NCI-H146 treated with DMSO at 0.1 percent for 48 hours (cell line): ENCODE measurements at regions not wholly inside any gene's neighbourhood (a gene's known extent, or its start where the extent isn't known, plus 50 kb on each side); places are given as distances from the start of the nearest gene placed in this dataset.
"Not testable (repeated sequence)": the region's sequence is repeated elsewhere in the genome, so short reads cannot be mapped to it uniquely, and the experiment has no call there.

Source experiments
- DNase-seq: peaks from one replicate; lab custom pipeline; 2025; ENCODE audit not compliant: unreplicated experiment; lab: John Stamatoyannopoulos, UW

GRCh38 chr6:102126488-102126887 lies 733.0 kb downstream of the GRIK2 start:
- DNase-seq: peak; percentile 2

- no peak for DNase-seq
Observed at GRCh38 chr6:102127253-102127652, 733.7 kb downstream of the GRIK2 start.

- no peak for DNase-seq
Observed at GRCh38 chr6:102137859-102138258, 744.4 kb downstream of the GRIK2 start.

DNA sequence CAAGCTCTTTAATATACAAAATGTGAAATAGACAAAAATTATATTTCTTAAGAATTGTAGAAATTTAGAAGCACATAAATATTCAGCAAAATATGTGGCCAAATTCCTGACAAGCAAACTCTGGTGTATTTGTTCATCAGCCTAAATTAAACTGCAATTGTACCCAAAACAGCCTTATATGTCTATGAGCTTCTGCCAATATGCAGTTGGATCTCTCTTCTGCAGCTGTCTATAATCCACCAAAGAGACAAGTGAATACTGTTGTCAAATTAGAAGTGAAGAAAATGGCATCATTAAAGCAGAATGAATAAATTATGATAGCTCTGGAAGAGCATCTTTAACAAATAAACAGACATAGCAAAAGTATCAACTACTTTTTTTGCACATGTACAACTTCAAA lies 755.7 kb downstream of the GRIK2 start:
- DNase-seq: no peak

GRCh38 chr6:102150549-102150948 lies 757.0 kb downstream of the GRIK2 start:
- no peak for DNase-seq

- DNase-seq: no peak
Observed at GRCh38 chr6:102154176-102154575, 760.7 kb downstream of the GRIK2 start.

DNA sequence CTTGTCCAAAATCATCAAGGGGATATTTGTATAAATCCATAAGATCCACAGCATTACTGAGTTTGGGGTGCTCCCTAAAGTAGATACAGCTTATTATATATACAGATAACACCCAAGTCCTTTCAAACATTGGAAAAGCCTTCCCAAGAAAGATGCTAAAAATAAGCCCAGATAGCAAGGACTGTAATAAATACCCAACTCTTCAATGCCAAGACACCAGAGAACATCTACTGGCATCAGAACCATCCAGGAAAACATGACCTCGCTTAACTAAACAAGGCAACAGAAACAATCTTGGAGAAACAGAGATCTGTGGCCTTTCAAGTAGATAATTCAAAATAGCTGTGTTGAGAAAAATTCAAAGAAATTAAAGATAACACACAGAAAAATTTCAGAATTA lies 761.4 kb downstream of the GRIK2 start:
- DNase-seq: no peak

GRCh38 chr6:102169802-102170201 lies 776.3 kb downstream of the GRIK2 start:
- DNase-seq: not testable (repeated sequence)

- no peak for DNase-seq
Observed at GRCh38 chr6:102187186-102187585, 793.7 kb downstream of the GRIK2 start.

GRCh38 chr6:102195311-102195710 lies 801.8 kb downstream of the GRIK2 start:
- DNase-seq: no peak

GRCh38 chr6:102197211-102197610 lies 803.7 kb downstream of the GRIK2 start:
- DNase-seq: no peak

DNA sequence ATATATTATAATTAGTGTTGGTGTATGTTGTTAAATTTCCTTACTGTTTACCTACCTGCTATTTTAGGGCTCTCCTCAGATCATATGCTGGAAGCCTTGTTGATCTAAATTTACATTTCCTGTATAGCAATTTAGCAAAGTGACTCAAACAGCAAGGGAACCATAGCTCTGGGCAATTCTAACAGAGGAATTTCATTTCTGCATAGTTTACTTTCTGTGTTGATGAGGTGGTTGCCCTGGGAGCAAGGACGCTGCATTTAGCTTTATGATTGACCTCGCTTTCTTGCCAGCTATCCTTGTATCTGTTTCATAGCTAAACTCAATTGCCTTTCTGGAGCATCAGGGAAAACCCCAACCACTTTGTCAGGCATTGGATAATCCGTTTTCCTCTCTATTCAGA lies 810.8 kb downstream of the GRIK2 start:
- no peak for DNase-seq

- DNase-seq: no peak
Observed at GRCh38 chr6:102215425-102215824, 821.9 kb downstream of the GRIK2 start.

DNA sequence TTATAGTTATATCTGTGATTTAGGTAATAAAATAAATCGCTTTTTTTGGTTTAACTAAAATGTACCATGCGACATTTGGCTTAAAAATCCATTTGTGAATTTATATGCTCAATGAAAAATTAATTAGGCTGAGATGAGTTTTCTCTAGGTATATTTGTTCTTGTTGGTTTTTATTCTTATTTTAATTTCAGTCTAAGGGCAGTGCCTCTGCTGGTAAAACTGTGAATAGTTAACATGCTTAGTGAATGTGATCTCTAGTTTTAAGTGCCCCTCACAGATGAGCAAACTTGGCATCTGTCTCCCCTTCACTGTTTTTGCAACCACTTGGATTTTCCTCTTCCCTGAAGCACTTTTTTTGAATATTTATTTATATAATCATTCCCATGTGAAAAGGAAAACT lies 822.7 kb downstream of the GRIK2 start:
- DNase-seq: no peak

DNA sequence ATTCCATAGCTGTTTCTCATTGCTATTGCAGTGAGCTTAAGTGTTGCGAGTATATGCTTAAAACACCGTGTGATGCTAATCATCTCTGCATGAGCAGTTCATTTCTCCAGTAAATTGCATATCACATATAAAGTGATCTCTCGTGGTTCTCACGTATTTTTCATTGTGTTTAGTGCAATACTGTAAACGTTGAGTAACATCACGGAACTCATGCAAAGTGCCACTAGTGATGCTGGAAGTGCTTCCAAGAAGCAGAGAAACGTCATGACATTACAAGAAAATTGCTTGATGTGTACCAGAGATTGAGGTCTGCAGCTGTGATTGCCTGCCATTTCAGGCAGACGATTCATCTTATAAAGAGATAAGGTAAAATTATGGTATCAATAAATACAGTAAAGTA lies 830.4 kb downstream of the GRIK2 start:
- no peak for DNase-seq

DNA sequence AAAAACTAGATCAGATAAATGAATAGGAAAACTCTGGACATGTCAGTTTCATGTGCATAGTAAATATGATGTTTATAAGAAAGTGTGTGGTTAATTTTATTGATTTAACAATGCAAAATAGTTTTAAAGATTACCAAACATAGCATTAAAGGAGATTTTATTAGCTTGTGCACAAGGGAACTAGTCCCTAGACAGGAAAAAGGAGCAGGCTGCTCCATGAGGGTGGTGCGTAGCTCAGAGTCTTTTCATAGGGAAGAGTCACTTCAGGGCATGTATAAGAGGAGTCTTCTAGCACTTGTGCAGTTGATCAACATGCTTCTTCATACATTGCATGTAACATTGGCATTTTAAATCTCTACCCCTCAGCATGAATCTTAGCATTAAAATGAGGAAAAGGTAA lies 835.8 kb downstream of the GRIK2 start:
- DNase-seq: no peak
